ENCODE measurements at regions not wholly inside any gene's neighbourhood (a gene's known extent, or its start where the extent isn't known, plus 50 kb on each side); places are given as distances from the start of the nearest gene placed in this dataset.
"Not testable (repeated sequence)": the region's sequence is repeated elsewhere in the genome, so short reads cannot be mapped to it uniquely, and the experiment has no call there.

- H3K4me3 ChIP-seq, result no peak overlapping the region
- intact Hi-C loops (cut with DNase I), result no loop called here
- no peak overlapping the region for H3K27ac ChIP-seq (replicated peaks in 1 of 4)
- no peak for DNase-seq (ENCODE audit: extremely low spot score)
- H3K27me3 ChIP-seq, result no peaks in the 10 kb centered on the region
- TF ChIP-seq EP300 (IDR thresholded peaks at IDR 0.05), result no peak
- no peak for TF ChIP-seq CTCF (IDR thresholded peaks at IDR 0.05)
- no peak for TF ChIP-seq POLR2A (IDR thresholded peaks at IDR 0.05; ENCODE audit: low read depth)
- no peak for TF ChIP-seq POLR2AphosphoS5 (IDR thresholded peaks at IDR 0.05)
- peaks cover 0 to 8% (median 0%) of the 10 kb centered on the region in 4 donors for H3K9me3 ChIP-seq
- WGBS, result 47% methylated on average over 4 of the region's 4 CpGs
- H3K36me3 ChIP-seq, result no peaks in the 10 kb centered on the region
- no peaks in the 10 kb centered on the region for H3K4me1 ChIP-seq
These were observed 423.0 kb upstream of the TMPRSS15 start for GRCh38 chr21:18826562-18826961.

- Histone ChIP-seq H3K4me3 (no peak overlapping the region), H3K27ac (replicated peaks in 1 of 4) (no peak overlapping the region), H3K4me1 (peaks cover 0 to 5% (median 0%) of the 10 kb centered on the region in 4 donors), H3K9me3 (no peaks in the 10 kb centered on the region), H3K27me3 (no peaks in the 10 kb centered on the region), H3K36me3 (no peaks in the 10 kb centered on the region)
- intact Hi-C loops (cut with DNase I), result no loop called here
- no peak for DNase-seq (ENCODE audit: extremely low spot score)
- TF ChIP-seq POLR2AphosphoS5 (IDR thresholded peaks at IDR 0.05) (no peak), EP300 (IDR thresholded peaks at IDR 0.05) (no peak), POLR2A (IDR thresholded peaks at IDR 0.05; ENCODE audit: low read depth) (no peak), CTCF (IDR thresholded peaks at IDR 0.05) (no peak)
- WGBS, result 51% methylated on average over 2 of the region's 2 CpGs
These were observed 428.5 kb upstream of the TMPRSS15 start for GRCh38 chr21:18831942-18832676.

- no peak for DNase-seq (ENCODE audit: extremely low spot score)
- intact Hi-C loops (cut with DNase I), result no loop called here
- WGBS, result 86% methylated on average over 2 of the region's 2 CpGs
- Histone ChIP-seq H3K4me1 (peaks cover 0 to 5% (median 0%) of the 10 kb centered on the region in 4 donors), H3K9me3 (no peaks in the 10 kb centered on the region), H3K36me3 (no peaks in the 10 kb centered on the region), H3K27me3 (no peaks in the 10 kb centered on the region), H3K4me3 (no peak overlapping the region), H3K27ac (replicated peaks in 1 of 4) (no peak overlapping the region)
- TF ChIP-seq CTCF (IDR thresholded peaks at IDR 0.05) (no peak), POLR2AphosphoS5 (IDR thresholded peaks at IDR 0.05) (no peak), EP300 (IDR thresholded peaks at IDR 0.05) (no peak), POLR2A (IDR thresholded peaks at IDR 0.05; ENCODE audit: low read depth) (no peak)
These were observed 429.4 kb upstream of the TMPRSS15 start for GRCh38 chr21:18832950-18833349.

GRCh38 chr21:18834121-18834520, 430.5 kb upstream of the TMPRSS15 start:
- WGBS, result 45% methylated on average over 2 of the region's 2 CpGs

GRCh38 chr21:18840239-18840638, 436.7 kb upstream of the TMPRSS15 start:
- 40% methylated on average over 1 of the region's 1 CpG for WGBS
- Histone ChIP-seq H3K27me3 (no peaks in the 10 kb centered on the region), H3K27ac (replicated peaks in 1 of 4) (no peak overlapping the region), H3K36me3 (no peaks in the 10 kb centered on the region), H3K4me1 (no peaks in the 10 kb centered on the region), H3K9me3 (peaks cover 0 to 8% (median 0%) of the 10 kb centered on the region in 4 donors), H3K4me3 (no peak overlapping the region)
- intact Hi-C loops (cut with DNase I), result no loop called here
- no peak for TF ChIP-seq POLR2AphosphoS5 (IDR thresholded peaks at IDR 0.05)
- TF ChIP-seq CTCF (IDR thresholded peaks at IDR 0.05), result no peak
- no peak for TF ChIP-seq POLR2A (IDR thresholded peaks at IDR 0.05; ENCODE audit: low read depth)
- no peak for TF ChIP-seq EP300 (IDR thresholded peaks at IDR 0.05)
- DNase-seq (ENCODE audit: extremely low spot score), result no peak

More at GRCh38 chr21:18834121-18834520, 430.5 kb upstream of the TMPRSS15 start:
- H3K27ac ChIP-seq (replicated peaks in 1 of 4); H3K27me3 ChIP-seq; H3K4me3 ChIP-seq; intact Hi-C loops (cut with DNase I); H3K36me3 ChIP-seq; DNase-seq (ENCODE audit: extremely low spot score); H3K4me1 ChIP-seq; H3K9me3 ChIP-seq: not testable (repeated sequence)

GRCh38 chr21:18857606-18858005, 454.0 kb upstream of the TMPRSS15 start:
- intact Hi-C loops (cut with DNase I); H3K9me3 ChIP-seq; H3K4me3 ChIP-seq; H3K4me1 ChIP-seq; DNase-seq (ENCODE audit: extremely low spot score); H3K36me3 ChIP-seq; H3K27me3 ChIP-seq; H3K27ac ChIP-seq (replicated peaks in 1 of 4): not testable (repeated sequence)
- WGBS, result 93% methylated on average over 16 of the region's 16 CpGs
